ENCODE measurements at regions not wholly inside any gene's neighbourhood (a gene's known extent, or its start where the extent isn't known, plus 50 kb on each side); places are given as distances from the start of the nearest gene placed in this dataset.
A peak's percentile ranks its signal among the peaks of the same experiment; 100 is the strongest.
"Not testable (repeated sequence)": the region's sequence is repeated elsewhere in the genome, so short reads cannot be mapped to it uniquely, and the experiment has no call there.

DNA sequence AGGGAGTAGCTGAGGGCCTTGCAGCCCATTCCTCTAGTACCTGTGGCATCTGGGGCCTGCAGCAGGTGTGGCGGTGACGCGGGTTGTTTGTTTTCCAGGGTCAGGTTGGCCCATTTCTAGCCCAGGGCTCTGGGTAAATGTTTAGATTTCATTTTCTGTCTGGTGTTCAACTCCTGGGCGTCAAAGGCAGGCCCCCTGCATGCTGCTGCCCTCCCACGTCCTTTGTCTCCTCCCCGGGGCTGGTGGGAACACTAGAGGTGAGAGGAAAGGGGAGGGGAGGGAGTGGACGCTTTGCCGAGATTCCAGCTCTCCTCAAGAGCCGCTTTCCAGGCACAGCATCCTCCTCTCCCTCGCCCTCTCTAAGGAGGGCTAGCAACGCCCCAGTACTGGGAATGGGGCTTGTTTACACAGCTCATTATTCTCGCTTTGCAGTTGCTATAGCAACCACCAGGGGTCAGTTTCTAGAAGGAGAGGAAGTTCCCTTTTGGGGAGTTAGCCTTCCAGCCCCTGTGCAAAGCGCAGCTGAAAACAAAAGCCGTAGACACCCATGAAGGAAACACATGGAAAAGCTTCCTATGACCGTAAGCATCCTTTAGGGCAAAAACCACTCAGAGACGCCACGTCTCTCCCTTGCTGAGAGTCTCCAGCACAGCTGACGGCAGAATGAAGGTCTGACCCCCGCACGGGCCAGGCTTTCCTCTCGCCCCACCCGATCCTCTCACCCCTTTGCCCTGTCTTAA, 170.6 kb downstream of the LY86 start:
- H3K9me3 ChIP-seq (ENCODE audit: control insufficient read depth, insufficient read depth, low read length): no peaks in the 10 kb centered on the region; the same call in 1 of the 2 replicates
- H3K4me3 ChIP-seq (ENCODE audit: low read depth, low read length): peak overlapping the region; percentile 25
- TF ChIP-seq, protein P1, sequence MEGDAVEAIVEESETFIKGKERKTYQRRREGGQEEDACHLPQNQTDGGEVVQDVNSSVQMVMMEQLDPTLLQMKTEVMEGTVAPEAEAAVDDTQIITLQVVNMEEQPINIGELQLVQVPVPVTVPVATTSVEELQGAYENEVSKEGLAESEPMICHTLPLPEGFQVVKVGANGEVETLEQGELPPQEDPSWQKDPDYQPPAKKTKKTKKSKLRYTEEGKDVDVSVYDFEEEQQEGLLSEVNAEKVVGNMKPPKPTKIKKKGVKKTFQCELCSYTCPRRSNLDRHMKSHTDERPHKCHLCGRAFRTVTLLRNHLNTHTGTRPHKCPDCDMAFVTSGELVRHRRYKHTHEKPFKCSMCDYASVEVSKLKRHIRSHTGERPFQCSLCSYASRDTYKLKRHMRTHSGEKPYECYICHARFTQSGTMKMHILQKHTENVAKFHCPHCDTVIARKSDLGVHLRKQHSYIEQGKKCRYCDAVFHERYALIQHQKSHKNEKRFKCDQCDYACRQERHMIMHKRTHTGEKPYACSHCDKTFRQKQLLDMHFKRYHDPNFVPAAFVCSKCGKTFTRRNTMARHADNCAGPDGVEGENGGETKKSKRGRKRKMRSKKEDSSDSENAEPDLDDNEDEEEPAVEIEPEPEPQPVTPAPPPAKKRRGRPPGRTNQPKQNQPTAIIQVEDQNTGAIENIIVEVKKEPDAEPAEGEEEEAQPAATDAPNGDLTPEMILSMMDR (IDR thresholded peaks at IDR 0.05; ENCODE audit: low read depth, low read length): peak; percentile 69
- ChIA-PET CTCF (interaction anchor here (0.6 to 2.4 kb wide), 26 partner anchors 9 to 822 kb away, joined by 3 to 30 read pairs (median 4); no protein-coding TSS in a partner anchor), POLR2A (interaction anchor here (0.6 to 0.7 kb wide), 2 partner anchors 9 to 345 kb away, joined by 3 read pairs; no protein-coding TSS in a partner anchor)
- no peak overlapping the region for H3K27ac ChIP-seq (ENCODE audit: low read depth, low read length)
- peak; percentile 16 for DNase-seq (ENCODE audit: low read depth, low spot score)
- H3K27me3 ChIP-seq (ENCODE audit: control insufficient read depth, insufficient read depth, low read length): peaks cover 2% of the 10 kb centered on the region

DNA sequence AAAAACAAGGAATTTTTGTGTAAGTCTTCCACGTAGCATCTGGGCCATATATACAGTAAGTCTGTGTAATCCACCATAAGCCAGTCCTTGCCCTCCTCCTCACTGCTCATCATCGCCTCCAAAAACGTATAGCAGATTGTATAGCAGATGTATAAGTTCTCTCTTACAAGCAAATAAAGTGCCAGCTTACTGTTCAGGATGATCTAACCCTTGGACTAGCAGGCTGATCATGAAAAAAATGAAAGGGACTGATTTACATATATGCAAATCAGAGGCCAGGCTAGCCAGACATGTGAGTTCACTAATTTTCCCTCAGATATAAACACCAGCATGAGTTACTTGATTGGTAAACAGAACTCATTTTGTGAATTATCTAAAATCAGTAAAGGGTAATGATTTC, 171.5 kb downstream of the LY86 start:
- CTCF ChIA-PET: interaction anchor here (0.9 to 2.4 kb wide), 5 partner anchors 9 to 484 kb away, joined by 3 to 30 read pairs (median 6); no protein-coding TSS in a partner anchor
- H3K27me3 ChIP-seq (ENCODE audit: control insufficient read depth, insufficient read depth, low read length): peaks cover 2% of the 10 kb centered on the region
- POLR2A ChIA-PET: no interaction called here
- no peak overlapping the region for H3K27ac ChIP-seq (ENCODE audit: low read depth, low read length)
- DNase-seq (ENCODE audit: low read depth, low spot score): no peak
- no peaks in the 10 kb centered on the region; the same call in 1 of the 2 replicates for H3K9me3 ChIP-seq (ENCODE audit: control insufficient read depth, insufficient read depth, low read length)
- no peak overlapping the region for H3K4me3 ChIP-seq (ENCODE audit: low read depth, low read length)
- TF ChIP-seq, protein P1 (IDR thresholded peaks at IDR 0.05; ENCODE audit: low read depth, low read length): no peak

DNA sequence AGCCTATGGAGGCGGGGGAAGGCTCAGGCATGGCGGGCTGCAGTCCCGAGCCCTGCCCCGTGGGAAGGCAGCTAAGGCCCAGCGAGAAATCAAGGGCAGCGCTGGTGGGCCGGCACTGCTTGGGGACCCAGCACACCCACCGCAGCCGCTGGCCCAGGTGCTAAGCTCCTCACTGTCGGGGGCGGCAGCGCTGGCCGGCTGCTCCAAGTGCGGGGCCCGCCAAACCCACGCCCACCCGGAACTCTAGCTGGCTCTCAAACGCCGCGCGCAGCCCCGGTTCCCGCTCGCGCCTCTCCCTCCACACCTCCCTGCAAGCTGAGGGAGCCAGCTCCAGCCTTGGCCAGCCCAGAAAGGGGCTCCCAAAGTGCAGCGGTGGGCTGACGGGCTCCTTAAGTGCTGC, 174.0 kb downstream of the LY86 start:
- H3K27me3 ChIP-seq (ENCODE audit: control insufficient read depth, insufficient read depth, low read length); H3K27ac ChIP-seq (ENCODE audit: low read depth, low read length); DNase-seq (ENCODE audit: low read depth, low spot score); CTCF ChIA-PET; H3K9me3 ChIP-seq (ENCODE audit: control insufficient read depth, insufficient read depth, low read length); H3K4me3 ChIP-seq (ENCODE audit: low read depth, low read length): not testable (repeated sequence)
- POLR2A ChIA-PET: interaction anchor here (0.7 kb wide), 1 partner anchor 1305 kb away, joined by 4 read pairs; no protein-coding TSS in a partner anchor

DNA sequence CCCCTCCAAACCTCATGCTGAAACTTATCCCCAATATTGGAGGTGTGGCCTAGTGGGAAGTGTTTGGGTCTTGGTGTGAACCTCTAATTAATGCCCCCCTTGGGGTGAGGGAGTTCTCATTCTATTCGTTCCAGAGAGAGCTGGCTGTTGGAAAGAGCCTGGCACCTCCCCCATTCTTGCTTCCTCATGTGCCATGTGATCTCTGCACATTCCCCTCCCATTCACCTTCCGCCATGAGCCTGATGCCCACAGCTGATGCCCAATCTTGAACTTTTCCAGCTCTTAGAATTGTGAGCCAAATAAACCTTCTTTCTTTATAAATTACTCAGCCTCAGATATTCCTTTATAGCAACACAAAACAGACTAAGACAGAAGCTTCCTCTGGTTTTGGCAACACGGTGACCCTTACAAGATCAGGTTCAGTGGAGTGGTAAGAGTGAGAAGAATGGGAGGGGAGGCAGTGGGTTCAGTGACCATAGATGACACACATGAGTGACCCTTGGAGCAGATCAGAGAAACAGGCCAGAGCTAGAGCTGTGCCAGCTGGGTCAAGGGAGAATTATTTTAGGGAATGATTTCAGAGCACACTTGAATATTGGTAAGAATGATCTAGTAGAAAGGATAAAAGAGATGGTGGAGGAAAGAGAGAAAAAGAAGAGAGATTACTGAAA, 176.4 kb downstream of the LY86 start:
- Histone ChIP-seq H3K9me3 (ENCODE audit: control insufficient read depth, insufficient read depth, low read length) (no peaks in the 10 kb centered on the region; the same call in 1 of the 2 replicates), H3K27ac (ENCODE audit: low read depth, low read length) (no peak overlapping the region), H3K4me3 (ENCODE audit: low read depth, low read length) (no peak overlapping the region), H3K27me3 (ENCODE audit: control insufficient read depth, insufficient read depth, low read length) (peaks cover 2% of the 10 kb centered on the region)
- CTCF ChIA-PET: no interaction called here
- POLR2A ChIA-PET: no interaction called here
- TF ChIP-seq, protein P1 (IDR thresholded peaks at IDR 0.05; ENCODE audit: low read depth, low read length): no peak
- no peak for DNase-seq (ENCODE audit: low read depth, low spot score)

DNA sequence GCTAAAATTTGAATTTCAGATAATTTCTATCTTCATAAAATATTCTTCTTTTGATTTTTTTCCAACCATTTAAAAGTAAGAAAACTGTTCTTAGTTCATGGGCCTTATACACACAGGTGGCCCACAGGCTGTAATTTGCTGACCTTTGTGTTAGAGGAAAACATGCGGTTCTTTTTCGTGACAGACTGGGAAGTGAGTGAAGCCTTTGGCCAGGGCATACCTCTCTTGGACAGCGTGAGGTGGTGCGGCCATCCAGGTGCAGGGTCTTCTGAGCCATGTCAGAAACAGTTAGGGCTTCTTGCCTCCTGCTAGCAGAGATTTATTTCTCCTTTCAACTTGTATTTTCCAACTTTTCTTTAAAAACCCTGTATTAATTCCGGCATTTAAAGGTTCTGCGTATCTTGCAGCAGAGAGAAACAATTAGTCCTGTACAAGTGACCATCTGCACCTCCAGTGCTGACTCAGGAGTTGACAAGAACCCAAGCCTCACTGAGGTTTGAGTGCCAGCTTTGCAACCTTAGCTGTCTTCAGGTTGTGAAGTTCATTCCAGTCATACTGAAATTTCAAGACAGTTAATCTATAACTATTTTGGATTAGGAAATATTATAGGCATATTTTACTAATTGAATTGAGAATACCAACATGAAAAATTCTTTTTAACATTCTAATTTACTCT, 177.8 kb downstream of the LY86 start:
- POLR2A ChIA-PET: no interaction called here
- TF ChIP-seq, protein P1 (IDR thresholded peaks at IDR 0.05; ENCODE audit: low read depth, low read length): no peak
- Histone ChIP-seq H3K27ac (ENCODE audit: low read depth, low read length) (no peak overlapping the region), H3K9me3 (ENCODE audit: control insufficient read depth, insufficient read depth, low read length) (no peaks in the 10 kb centered on the region; the same call in 1 of the 2 replicates), H3K4me3 (ENCODE audit: low read depth, low read length) (no peak overlapping the region), H3K27me3 (ENCODE audit: control insufficient read depth, insufficient read depth, low read length) (peaks cover 2% of the 10 kb centered on the region)
- CTCF ChIA-PET: no interaction called here
- DNase-seq (ENCODE audit: low read depth, low spot score): no peak
